ENCODE measurements at regions not wholly inside any gene's neighbourhood (a gene's known extent, or its start where the extent isn't known, plus 50 kb on each side); places are given as distances from the start of the nearest gene placed in this dataset.
A peak's percentile ranks its signal among the peaks of the same experiment; 100 is the strongest.
"Not testable (repeated sequence)": the region's sequence is repeated elsewhere in the genome, so short reads cannot be mapped to it uniquely, and the experiment has no call there.

GRCh38 chr2:47689118-47689517 is 93.8 kb upstream of the MSH6 start:
- DNase-seq, result not testable (repeated sequence)

- DNase-seq, result peak; percentile 3
Measured at GRCh38 chr2:47688561-47688960, 94.4 kb upstream of the MSH6 start.

GRCh38 chr2:47687856-47688255 is 95.1 kb upstream of the MSH6 start:
- no peak for DNase-seq

- DNase-seq, result no peak
Measured at GRCh38 chr2:47686018-47686417, 96.9 kb upstream of the MSH6 start.

- no peak for DNase-seq
Measured at GRCh38 chr2:47682216-47682749, 100.7 kb upstream of the MSH6 start.

GRCh38 chr2:47676261-47676926 is 105.6 kb upstream of the KCNK12 start:
- no peak for DNase-seq

GRCh38 chr2:47675196-47675825 is 104.5 kb upstream of the KCNK12 start:
- DNase-seq, result no peak

GRCh38 chr2:47666332-47666731 is 95.5 kb upstream of the KCNK12 start:
- no peak for DNase-seq

GRCh38 chr2:47664817-47665216 is 94.0 kb upstream of the KCNK12 start:
- DNase-seq, result no peak

- DNase-seq, result no peak
Measured at GRCh38 chr2:47662552-47662951, 91.8 kb upstream of the KCNK12 start.

- no peak for DNase-seq
Measured at GRCh38 chr2:47661310-47661709, 90.5 kb upstream of the KCNK12 start.

GRCh38 chr2:47660168-47660567 is 89.4 kb upstream of the KCNK12 start:
- DNase-seq, result no peak

- DNase-seq, result no peak
Measured at GRCh38 chr2:47658646-47659320, 88.0 kb upstream of the KCNK12 start.

GRCh38 chr2:47657886-47658489 is 87.2 kb upstream of the KCNK12 start:
- DNase-seq, result no peak

GRCh38 chr2:47656715-47657600 is 86.2 kb upstream of the KCNK12 start:
- DNase-seq, result no peak

- DNase-seq, result no peak
Measured at GRCh38 chr2:47655563-47655880, 84.7 kb upstream of the KCNK12 start.

- DNase-seq, result no peak
Measured at GRCh38 chr2:47654790-47655562, 84.2 kb upstream of the KCNK12 start.

- DNase-seq, result no peak
Measured at GRCh38 chr2:47653902-47654789, 83.4 kb upstream of the KCNK12 start.

GRCh38 chr2:47653036-47653435 is 82.3 kb upstream of the KCNK12 start:
- no peak for DNase-seq

GRCh38 chr2:47652061-47652690 is 81.4 kb upstream of the KCNK12 start:
- no peak for DNase-seq

Data from NCI-H774 (cell line).